ENCODE measurements at regions not wholly inside any gene's neighbourhood (a gene's known extent, or its start where the extent isn't known, plus 50 kb on each side); places are given as distances from the start of the nearest gene placed in this dataset.

DNA sequence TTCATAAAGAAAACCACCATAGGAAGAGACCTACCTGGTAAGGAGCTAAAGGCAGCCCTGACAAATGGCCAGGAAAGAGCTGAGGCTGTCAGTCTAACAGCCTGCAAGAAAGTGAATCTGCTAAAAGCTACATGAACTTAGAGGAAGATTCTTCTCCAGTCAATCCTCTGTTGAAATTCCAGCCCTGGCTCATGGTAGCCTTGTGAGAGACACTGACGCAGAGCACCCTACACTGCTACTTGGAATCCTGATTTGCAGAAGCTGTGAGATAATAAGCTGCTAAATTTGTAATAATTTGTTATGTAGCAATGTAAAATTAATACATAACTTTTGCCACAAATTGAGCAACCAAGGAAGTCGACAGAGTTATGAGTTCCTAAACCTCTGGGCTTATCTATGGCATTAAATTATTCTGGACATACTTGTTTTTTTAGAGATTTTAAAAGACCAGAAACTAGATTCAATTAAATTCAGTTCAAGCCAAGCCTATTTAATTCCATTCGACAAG, 257.0 kb downstream of the ETNK1 start:
- Histone ChIP-seq H3K36me3 (no peaks in the 10 kb centered on the region), H3K27me3 (no peaks in the 10 kb centered on the region), H3K27ac (no peak overlapping the region), H3K4me3 (no peak overlapping the region), H3K4me1 (no peaks in the 10 kb centered on the region), H3K9me3 (no peaks in the 10 kb centered on the region)
- DNase-seq (ENCODE audit: low spot score in 2 of 2) = no peak
- intact Hi-C loops (cut with DNase I; ENCODE audit: low total_unique reads) = no loop called here
- TF ChIP-seq POLR2A (IDR thresholded peaks at IDR 0.05) = no peak
- no peak for TF ChIP-seq POLR2AphosphoS5 (IDR thresholded peaks at IDR 0.05)
- TF ChIP-seq, protein P1, sequence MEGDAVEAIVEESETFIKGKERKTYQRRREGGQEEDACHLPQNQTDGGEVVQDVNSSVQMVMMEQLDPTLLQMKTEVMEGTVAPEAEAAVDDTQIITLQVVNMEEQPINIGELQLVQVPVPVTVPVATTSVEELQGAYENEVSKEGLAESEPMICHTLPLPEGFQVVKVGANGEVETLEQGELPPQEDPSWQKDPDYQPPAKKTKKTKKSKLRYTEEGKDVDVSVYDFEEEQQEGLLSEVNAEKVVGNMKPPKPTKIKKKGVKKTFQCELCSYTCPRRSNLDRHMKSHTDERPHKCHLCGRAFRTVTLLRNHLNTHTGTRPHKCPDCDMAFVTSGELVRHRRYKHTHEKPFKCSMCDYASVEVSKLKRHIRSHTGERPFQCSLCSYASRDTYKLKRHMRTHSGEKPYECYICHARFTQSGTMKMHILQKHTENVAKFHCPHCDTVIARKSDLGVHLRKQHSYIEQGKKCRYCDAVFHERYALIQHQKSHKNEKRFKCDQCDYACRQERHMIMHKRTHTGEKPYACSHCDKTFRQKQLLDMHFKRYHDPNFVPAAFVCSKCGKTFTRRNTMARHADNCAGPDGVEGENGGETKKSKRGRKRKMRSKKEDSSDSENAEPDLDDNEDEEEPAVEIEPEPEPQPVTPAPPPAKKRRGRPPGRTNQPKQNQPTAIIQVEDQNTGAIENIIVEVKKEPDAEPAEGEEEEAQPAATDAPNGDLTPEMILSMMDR (IDR thresholded peaks at IDR 0.05) = no peak

DNA sequence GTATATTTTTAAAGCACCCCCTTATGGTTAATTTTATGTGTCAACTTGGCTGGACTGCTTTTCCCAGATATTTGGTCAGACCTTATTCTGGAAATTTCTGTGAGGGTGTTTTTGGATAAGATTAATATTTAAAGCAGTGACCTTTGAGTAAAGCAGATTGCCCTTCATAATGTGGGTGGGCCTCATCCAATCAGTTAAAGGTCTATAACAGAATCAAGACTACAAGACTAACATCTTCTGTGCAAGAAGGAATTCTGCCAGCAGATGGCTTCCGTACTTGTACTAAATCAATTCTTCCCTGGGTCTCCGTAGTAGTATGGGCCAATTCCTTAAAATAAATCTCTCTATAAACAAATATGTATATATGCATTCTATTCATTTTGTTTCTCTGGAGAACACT, 257.6 kb downstream of the ETNK1 start:
- intact Hi-C loops (cut with DNase I; ENCODE audit: low total_unique reads) = no loop called here
- no peaks in the 10 kb centered on the region for H3K9me3 ChIP-seq
- H3K4me1 ChIP-seq = no peaks in the 10 kb centered on the region
- no peak overlapping the region for H3K27ac ChIP-seq
- TF ChIP-seq POLR2AphosphoS5 (IDR thresholded peaks at IDR 0.05) (no peak), POLR2A (IDR thresholded peaks at IDR 0.05) (no peak)
- no peaks in the 10 kb centered on the region for H3K27me3 ChIP-seq
- no peak overlapping the region for H3K4me3 ChIP-seq
- no peaks in the 10 kb centered on the region for H3K36me3 ChIP-seq
- no peak for DNase-seq (ENCODE audit: low spot score in 2 of 2)

DNA sequence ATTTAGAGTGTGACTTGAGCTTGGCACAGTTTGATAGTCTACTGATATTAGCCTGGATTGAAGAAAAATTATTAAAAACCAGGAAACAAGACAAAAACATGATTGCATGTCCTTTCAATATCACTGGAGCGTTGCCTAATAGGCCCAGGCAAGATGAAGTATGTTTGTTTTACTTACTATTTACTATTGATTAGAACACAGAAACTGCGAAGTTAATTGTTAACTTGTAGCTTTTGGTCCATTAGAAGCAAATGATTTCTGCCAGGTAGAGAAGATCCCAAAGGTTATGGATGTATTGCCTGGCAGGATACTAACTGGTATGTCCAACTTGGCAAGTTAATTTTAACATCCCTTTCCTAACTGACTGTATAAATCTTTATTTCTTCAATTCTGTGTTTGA, 268.9 kb downstream of the ETNK1 start:
- TF ChIP-seq, protein P1 (IDR thresholded peaks at IDR 0.05) = no peak
- TF ChIP-seq POLR2A (IDR thresholded peaks at IDR 0.05) = no peak
- TF ChIP-seq POLR2AphosphoS5 (IDR thresholded peaks at IDR 0.05) = no peak
- no peak for DNase-seq (ENCODE audit: low spot score in 2 of 2)
- intact Hi-C loops (cut with DNase I; ENCODE audit: low total_unique reads) = no loop called here

DNA sequence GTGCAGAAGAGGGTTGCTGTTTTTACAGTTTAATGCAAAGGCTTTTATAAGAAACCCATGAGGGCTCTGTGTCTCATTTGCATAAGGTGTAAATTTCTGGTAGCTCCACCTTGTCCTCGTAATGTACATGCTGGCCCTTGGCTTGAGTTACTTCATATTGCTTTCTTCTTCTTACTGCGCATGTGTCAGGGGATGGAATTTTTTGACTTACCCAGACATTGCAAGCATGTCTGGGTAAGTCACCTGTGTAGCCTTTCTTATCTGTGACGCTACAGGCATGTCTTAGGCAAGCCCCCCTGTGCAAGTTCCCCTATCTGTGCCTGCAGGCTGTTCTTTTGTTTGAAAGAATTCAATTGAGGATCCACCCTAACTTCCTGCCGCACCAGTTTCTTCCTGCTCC, 274.2 kb downstream of the ETNK1 start:
- H3K4me1 ChIP-seq = no peaks in the 10 kb centered on the region
- no peaks in the 10 kb centered on the region for H3K36me3 ChIP-seq
- no peaks in the 10 kb centered on the region for H3K27me3 ChIP-seq
- no peaks in the 10 kb centered on the region for H3K9me3 ChIP-seq
- intact Hi-C loops (cut with DNase I; ENCODE audit: low total_unique reads) = no loop called here
- DNase-seq (ENCODE audit: low spot score in 2 of 2) = no peak
- no peak overlapping the region for H3K4me3 ChIP-seq
- H3K27ac ChIP-seq = no peak overlapping the region
- TF ChIP-seq, protein P1 (IDR thresholded peaks at IDR 0.05) = no peak
- TF ChIP-seq POLR2AphosphoS5 (IDR thresholded peaks at IDR 0.05) (no peak), POLR2A (IDR thresholded peaks at IDR 0.05) (no peak)

More for the DNA sequence above, 268.9 kb downstream of the ETNK1 start:
- Histone ChIP-seq H3K4me3 (no peak overlapping the region), H3K9me3 (no peaks in the 10 kb centered on the region), H3K36me3 (no peaks in the 10 kb centered on the region), H3K4me1 (no peaks in the 10 kb centered on the region), H3K27me3 (no peaks in the 10 kb centered on the region), H3K27ac (no peak overlapping the region)

DNA sequence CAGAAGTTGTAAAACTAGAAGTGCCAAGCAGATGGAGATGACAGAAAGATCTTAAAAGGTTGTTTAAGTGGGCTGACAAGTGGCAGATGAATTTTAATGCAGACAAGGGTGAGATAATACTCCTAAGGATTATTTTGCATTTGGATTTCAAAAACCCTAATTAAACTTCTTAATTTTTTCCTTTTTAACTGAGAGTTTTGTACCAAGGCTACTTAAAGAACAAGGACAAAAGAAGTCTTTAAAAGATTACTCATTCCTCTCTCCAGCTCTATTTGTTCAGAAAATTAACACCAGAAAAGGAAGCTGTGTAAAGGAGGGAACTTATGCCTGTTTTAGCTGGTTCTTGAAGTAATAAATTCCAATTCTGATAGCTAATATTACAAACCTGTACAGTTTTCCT, 275.4 kb downstream of the ETNK1 start:
- Histone ChIP-seq H3K27me3 (no peaks in the 10 kb centered on the region), H3K4me1 (no peaks in the 10 kb centered on the region), H3K9me3 (no peaks in the 10 kb centered on the region), H3K4me3 (no peak overlapping the region), H3K36me3 (no peaks in the 10 kb centered on the region), H3K27ac (no peak overlapping the region)
- no peak for DNase-seq (ENCODE audit: low spot score in 2 of 2)
- intact Hi-C loops (cut with DNase I; ENCODE audit: low total_unique reads) = no loop called here
- TF ChIP-seq, protein P1 (IDR thresholded peaks at IDR 0.05) = no peak
- TF ChIP-seq POLR2A (IDR thresholded peaks at IDR 0.05) (no peak), POLR2AphosphoS5 (IDR thresholded peaks at IDR 0.05) (no peak)

DNA sequence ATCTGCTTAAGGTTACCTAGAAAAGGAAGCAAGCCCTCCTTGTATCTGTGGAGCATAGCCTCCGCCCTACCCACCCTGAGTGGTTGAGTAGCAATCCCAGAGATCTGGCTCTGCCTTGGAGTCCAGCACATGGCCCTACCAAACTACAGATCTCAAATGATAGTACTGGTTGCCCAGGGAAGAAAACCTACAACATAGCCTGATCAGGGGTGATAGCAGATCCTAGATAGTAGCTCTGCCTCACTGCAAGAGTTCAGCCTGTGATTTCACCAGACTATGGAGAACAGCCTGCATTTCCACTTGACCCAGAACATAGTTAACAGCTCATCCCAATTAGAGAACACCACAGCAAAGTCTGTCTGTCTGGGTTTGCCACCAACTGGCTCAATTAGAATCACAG, 279.5 kb downstream of the ETNK1 start:
- intact Hi-C loops (cut with DNase I; ENCODE audit: low total_unique reads) = no loop called here
- DNase-seq (ENCODE audit: low spot score in 2 of 2) = no peak
- H3K27me3 ChIP-seq = no peaks in the 10 kb centered on the region
- TF ChIP-seq POLR2A (IDR thresholded peaks at IDR 0.05) (no peak), POLR2AphosphoS5 (IDR thresholded peaks at IDR 0.05) (no peak)
- TF ChIP-seq, protein P1 (IDR thresholded peaks at IDR 0.05) = no peak
- no peak overlapping the region for H3K27ac ChIP-seq
- H3K9me3 ChIP-seq = no peaks in the 10 kb centered on the region
- no peaks in the 10 kb centered on the region for H3K36me3 ChIP-seq
- no peaks in the 10 kb centered on the region for H3K4me1 ChIP-seq
- no peak overlapping the region for H3K4me3 ChIP-seq

Measured in breast epithelium (tissue), 4 donors.